ENCODE measurements at regions not wholly inside any gene's neighbourhood (a gene's known extent, or its start where the extent isn't known, plus 50 kb on each side); places are given as distances from the start of the nearest gene placed in this dataset.

DNA sequence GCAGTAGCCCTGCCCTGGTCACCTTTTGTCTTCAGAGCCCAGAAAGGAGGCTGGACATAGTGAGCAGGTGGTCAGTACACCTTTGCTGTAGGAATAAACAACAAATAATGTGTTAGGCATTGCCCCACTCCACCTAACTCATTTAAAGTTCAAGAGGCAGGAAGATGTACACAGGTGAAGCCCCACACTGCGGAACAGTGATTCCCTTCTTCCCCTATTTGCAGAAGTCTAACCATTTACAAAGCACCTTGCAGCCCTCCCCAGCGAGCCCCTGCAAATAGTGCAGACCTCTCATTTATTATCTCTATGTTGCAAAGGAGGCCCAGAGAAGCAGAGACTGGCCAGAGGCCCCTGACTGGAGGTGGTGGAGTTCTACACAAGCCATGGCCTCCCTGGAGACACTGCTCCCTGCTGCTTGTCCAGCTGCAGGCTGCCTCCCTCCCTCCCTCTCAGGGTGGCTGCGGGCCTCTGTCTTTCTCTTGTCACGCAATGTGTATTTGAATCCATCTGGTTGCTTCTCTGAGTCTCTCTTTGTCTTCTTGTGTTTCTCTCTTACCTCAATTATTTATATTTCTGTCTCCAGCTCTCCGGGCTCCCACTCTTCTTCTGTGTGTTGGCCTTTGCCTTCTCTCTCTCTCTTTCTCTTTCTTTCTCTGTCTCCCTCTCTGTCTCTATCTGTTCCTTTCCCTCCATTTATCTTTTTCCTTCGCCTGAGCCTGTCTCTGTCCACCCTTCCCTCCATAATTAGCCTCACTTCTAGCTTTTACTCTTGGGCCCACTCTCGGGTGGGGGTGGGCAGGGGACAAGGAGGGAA is 59.1 kb upstream of the PRDM11 start:
- TF ChIP-seq, protein P1, sequence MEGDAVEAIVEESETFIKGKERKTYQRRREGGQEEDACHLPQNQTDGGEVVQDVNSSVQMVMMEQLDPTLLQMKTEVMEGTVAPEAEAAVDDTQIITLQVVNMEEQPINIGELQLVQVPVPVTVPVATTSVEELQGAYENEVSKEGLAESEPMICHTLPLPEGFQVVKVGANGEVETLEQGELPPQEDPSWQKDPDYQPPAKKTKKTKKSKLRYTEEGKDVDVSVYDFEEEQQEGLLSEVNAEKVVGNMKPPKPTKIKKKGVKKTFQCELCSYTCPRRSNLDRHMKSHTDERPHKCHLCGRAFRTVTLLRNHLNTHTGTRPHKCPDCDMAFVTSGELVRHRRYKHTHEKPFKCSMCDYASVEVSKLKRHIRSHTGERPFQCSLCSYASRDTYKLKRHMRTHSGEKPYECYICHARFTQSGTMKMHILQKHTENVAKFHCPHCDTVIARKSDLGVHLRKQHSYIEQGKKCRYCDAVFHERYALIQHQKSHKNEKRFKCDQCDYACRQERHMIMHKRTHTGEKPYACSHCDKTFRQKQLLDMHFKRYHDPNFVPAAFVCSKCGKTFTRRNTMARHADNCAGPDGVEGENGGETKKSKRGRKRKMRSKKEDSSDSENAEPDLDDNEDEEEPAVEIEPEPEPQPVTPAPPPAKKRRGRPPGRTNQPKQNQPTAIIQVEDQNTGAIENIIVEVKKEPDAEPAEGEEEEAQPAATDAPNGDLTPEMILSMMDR (IDR thresholded peaks at IDR 0.05; ENCODE audit: low read length): no peak
- no peak for TF ChIP-seq EZH2 (IDR thresholded peaks at IDR 0.05; ENCODE audit: borderline replicate concordance, low read length)
